Fibroblast of the aortic adventitia (primary cell): ENCODE measurements at regions not wholly inside any gene's neighbourhood (a gene's known extent, or its start where the extent isn't known, plus 50 kb on each side); places are given as distances from the start of the nearest gene placed in this dataset.

Experiments
- DNase-seq: peaks from one replicate; pipeline ENCODE4 v3.0.0-alpha.2; 2010; ENCODE audit warnings: low read depth
- H3K4me3 ChIP-seq: 2 replicates; pipeline ENCODE4 v1.5.1; 2011; ENCODE audit warnings: low read depth, mild to moderate bottlenecking, control low read depth, low read length, moderate library complexity
- TF ChIP-seq, protein P1 (sequence below): IDR thresholded peaks from 2 replicates; pipeline ENCODE4 v1.5.1; 2011; ENCODE audit warnings: mild to moderate bottlenecking, low read length, control low read depth, inconsistent platforms; ENCODE audit not compliant: insufficient read depth

- TF ChIP-seq, protein P1, sequence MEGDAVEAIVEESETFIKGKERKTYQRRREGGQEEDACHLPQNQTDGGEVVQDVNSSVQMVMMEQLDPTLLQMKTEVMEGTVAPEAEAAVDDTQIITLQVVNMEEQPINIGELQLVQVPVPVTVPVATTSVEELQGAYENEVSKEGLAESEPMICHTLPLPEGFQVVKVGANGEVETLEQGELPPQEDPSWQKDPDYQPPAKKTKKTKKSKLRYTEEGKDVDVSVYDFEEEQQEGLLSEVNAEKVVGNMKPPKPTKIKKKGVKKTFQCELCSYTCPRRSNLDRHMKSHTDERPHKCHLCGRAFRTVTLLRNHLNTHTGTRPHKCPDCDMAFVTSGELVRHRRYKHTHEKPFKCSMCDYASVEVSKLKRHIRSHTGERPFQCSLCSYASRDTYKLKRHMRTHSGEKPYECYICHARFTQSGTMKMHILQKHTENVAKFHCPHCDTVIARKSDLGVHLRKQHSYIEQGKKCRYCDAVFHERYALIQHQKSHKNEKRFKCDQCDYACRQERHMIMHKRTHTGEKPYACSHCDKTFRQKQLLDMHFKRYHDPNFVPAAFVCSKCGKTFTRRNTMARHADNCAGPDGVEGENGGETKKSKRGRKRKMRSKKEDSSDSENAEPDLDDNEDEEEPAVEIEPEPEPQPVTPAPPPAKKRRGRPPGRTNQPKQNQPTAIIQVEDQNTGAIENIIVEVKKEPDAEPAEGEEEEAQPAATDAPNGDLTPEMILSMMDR, result no peak
- H3K4me3 ChIP-seq, result no peak overlapping the region
- DNase-seq, result no peak
Observed at GRCh38 chr10:108721874-108722273, 1201.4 kb downstream of the XPNPEP1 start.

- DNase-seq, result no peak
- H3K4me3 ChIP-seq, result no peak overlapping the region
- TF ChIP-seq, protein P1, result no peak
Observed at GRCh38 chr10:108716352-108716751, 1207.0 kb downstream of the XPNPEP1 start.

GRCh38 chr10:108709927-108710722 is 1213.2 kb downstream of the XPNPEP1 start:
- H3K4me3 ChIP-seq, result no peak overlapping the region
- TF ChIP-seq, protein P1, result no peak
- no peak for DNase-seq

- DNase-seq, result no peak
- no peak overlapping the region for H3K4me3 ChIP-seq
- TF ChIP-seq, protein P1, result no peak
Observed at GRCh38 chr10:108708363-108708762, 1214.9 kb downstream of the XPNPEP1 start.

- TF ChIP-seq, protein P1, result no peak
- H3K4me3 ChIP-seq, result no peak overlapping the region
- DNase-seq, result no peak
Observed at GRCh38 chr10:108696792-108697477, 1226.4 kb downstream of the XPNPEP1 start.

- no peak overlapping the region for H3K4me3 ChIP-seq
- DNase-seq, result no peak
- TF ChIP-seq, protein P1, result no peak
Observed at GRCh38 chr10:108691126-108691525, 1232.2 kb downstream of the XPNPEP1 start.
